PC-9 (cell line): ENCODE measurements at regions not wholly inside any gene's neighbourhood (a gene's known extent, or its start where the extent isn't known, plus 50 kb on each side); places are given as distances from the start of the nearest gene placed in this dataset.
"Not testable (repeated sequence)": the region's sequence is repeated elsewhere in the genome, so short reads cannot be mapped to it uniquely, and the experiment has no call there.

ENCODE experiments used
- CTCF ChIP-seq: fragments of 200-600 bp; sonication (generic); conservative IDR thresholded peaks from 2 replicates; pipeline ENCODE4 v1.6.1; 2017; ENCODE audit warnings: mixed run types, antibody characterized with exemption, mild to moderate bottlenecking, moderate library complexity
- EZH2 ChIP-seq: fragments of 200-600 bp; sonication (generic); IDR thresholded peaks from 2 replicates; pipeline ENCODE4 v1.8.0; 2017; ENCODE audit warnings: antibody characterized with exemption, low read depth

GRCh38 chr1:242805360-242805759 is 280.9 kb upstream of the PLD5 start:
- TF ChIP-seq EZH2, CTCF: not testable (repeated sequence)
